OCI-LY7 (cell line): ENCODE measurements at regions not wholly inside any gene's neighbourhood (a gene's known extent, or its start where the extent isn't known, plus 50 kb on each side); places are given as distances from the start of the nearest gene placed in this dataset.

ENCODE experiments used
- CTCF ChIP-seq: fragments of 200-600 bp; sonication (generic); conservative IDR thresholded peaks from 2 replicates; pipeline ENCODE4 v1.5.1; 2014; ENCODE audit warnings: mild to moderate bottlenecking, antibody characterized with exemption, low read length, moderate library complexity, mixed read lengths
- EZH2phosphoT487 ChIP-seq: fragments of 200-600 bp; sonication (generic); IDR thresholded peaks from 2 replicates; pipeline ENCODE4 v1.6.1; 2018; ENCODE audit warnings: low read depth, borderline replicate concordance, mild to moderate bottlenecking, mixed run types, antibody characterized with exemption, low read length, moderate library complexity, mixed read lengths

- TF ChIP-seq CTCF: no peak
- TF ChIP-seq EZH2phosphoT487: no peak
Measured at GRCh38 chr2:14977021-14977420, 344.5 kb downstream of the LRATD1 start.
